ENCODE measurements at regions not wholly inside any gene's neighbourhood (a gene's known extent, or its start where the extent isn't known, plus 50 kb on each side); places are given as distances from the start of the nearest gene placed in this dataset.

DNA sequence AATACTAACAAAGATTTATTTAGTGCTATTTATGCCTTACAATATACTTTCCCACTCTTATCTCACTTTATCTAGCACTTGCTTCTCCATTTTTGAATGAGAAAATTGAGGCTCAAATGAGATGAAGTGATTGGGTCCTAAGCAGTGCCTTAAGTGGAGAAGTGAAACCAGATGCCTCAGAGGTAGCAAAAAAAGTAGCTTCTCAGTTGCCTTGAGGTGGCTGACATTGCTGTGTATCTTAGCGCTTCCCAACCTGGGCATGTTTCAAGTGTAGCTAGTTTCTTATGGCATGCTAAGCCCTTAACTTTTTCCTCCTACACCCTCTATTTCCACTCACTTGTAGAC is 390.4 kb downstream of the OMA1 start:
- Histone ChIP-seq H3K27me3 (ENCODE audit: low read depth, low read length) (peaks cover 11% of the 10 kb centered on the region), H3K9ac (ENCODE audit: low read length) (peak overlapping the region; percentile 27; the same call in 1 of the 2 replicates), H3K27ac (ENCODE audit: low read length) (peak overlapping the region; percentile 51; the same call in 1 of the 2 replicates), H3K4me2 (ENCODE audit: low read length) (peak overlapping the region; percentile 64), H3K4me1 (ENCODE audit: low read length) (peaks cover 49% of the 10 kb centered on the region), H3K9me3 (ENCODE audit: insufficient read depth, low read length) (no peaks in the 10 kb centered on the region), H3K36me3 (replicated peaks; ENCODE audit: low read depth, low read length) (no peaks in the 10 kb centered on the region), H2AFZ (ENCODE audit: low read depth, low read length) (no peak overlapping the region; the same call in 1 of the 2 replicates), H3K79me2 (ENCODE audit: low read length) (no peaks in the 10 kb centered on the region), H4K20me1 (ENCODE audit: insufficient read depth, low read length) (no peaks in the 10 kb centered on the region), H3K4me3 (ENCODE audit: low read length) (peak overlapping the region; percentile 32)
- TF ChIP-seq, protein P1, sequence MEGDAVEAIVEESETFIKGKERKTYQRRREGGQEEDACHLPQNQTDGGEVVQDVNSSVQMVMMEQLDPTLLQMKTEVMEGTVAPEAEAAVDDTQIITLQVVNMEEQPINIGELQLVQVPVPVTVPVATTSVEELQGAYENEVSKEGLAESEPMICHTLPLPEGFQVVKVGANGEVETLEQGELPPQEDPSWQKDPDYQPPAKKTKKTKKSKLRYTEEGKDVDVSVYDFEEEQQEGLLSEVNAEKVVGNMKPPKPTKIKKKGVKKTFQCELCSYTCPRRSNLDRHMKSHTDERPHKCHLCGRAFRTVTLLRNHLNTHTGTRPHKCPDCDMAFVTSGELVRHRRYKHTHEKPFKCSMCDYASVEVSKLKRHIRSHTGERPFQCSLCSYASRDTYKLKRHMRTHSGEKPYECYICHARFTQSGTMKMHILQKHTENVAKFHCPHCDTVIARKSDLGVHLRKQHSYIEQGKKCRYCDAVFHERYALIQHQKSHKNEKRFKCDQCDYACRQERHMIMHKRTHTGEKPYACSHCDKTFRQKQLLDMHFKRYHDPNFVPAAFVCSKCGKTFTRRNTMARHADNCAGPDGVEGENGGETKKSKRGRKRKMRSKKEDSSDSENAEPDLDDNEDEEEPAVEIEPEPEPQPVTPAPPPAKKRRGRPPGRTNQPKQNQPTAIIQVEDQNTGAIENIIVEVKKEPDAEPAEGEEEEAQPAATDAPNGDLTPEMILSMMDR (IDR thresholded peaks at IDR 0.05; ENCODE audit: low read depth, low read length): no peak
- no peak for TF ChIP-seq EZH2phosphoT487 (IDR thresholded peaks at IDR 0.05; ENCODE audit: low read depth)

DNA sequence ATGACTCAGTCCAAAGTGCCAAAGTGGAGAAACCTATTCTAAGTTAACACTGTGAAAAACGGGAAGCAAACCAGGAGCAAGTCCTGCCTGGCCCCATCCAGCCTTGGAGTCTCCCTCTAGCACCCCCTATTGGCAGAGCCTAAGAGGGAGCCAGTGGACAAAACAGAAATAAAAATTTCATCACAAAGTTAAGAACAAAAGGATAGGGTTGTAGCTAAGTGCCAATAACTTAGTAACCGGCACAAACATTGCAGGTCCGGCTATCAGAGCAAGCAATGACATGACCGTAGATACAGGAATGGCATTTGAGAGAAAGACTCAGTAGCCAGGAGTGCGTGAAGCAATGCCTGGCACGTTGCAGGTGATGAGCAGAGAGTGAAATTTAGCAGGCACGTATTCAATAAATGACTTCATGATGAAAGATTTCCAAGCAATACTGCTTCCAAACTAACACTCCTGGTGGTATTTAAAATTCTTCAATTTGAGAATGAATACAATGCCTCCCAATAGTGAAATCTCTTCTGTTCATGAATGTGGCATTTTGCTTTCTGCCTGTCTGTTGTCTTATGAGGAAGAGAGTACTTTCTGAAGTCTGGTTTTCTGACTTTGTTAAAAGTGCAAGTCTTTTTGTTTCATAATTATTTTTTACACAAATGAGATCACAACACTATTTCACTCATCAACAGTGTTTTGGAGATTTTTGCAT is 391.0 kb downstream of the OMA1 start:
- TF ChIP-seq, protein P1 (IDR thresholded peaks at IDR 0.05; ENCODE audit: low read depth, low read length): peak; percentile 46
- TF ChIP-seq EZH2phosphoT487 (IDR thresholded peaks at IDR 0.05; ENCODE audit: low read depth): no peak
- no peaks in the 10 kb centered on the region for H4K20me1 ChIP-seq (ENCODE audit: insufficient read depth, low read length)
- H3K9me3 ChIP-seq (ENCODE audit: insufficient read depth, low read length): no peaks in the 10 kb centered on the region
- no peaks in the 10 kb centered on the region for H3K36me3 ChIP-seq (replicated peaks; ENCODE audit: low read depth, low read length)
- no peak overlapping the region for H2AFZ ChIP-seq (ENCODE audit: low read depth, low read length)
- H3K4me1 ChIP-seq (ENCODE audit: low read length): peaks cover 49% of the 10 kb centered on the region
- H3K4me2 ChIP-seq (ENCODE audit: low read length): peak overlapping the region; percentile 64
- H3K79me2 ChIP-seq (ENCODE audit: low read length): no peaks in the 10 kb centered on the region
- no peak overlapping the region for H3K4me3 ChIP-seq (ENCODE audit: low read length)
- H3K9ac ChIP-seq (ENCODE audit: low read length): no peak overlapping the region
- H3K27me3 ChIP-seq (ENCODE audit: low read depth, low read length): peaks cover 11% of the 10 kb centered on the region
- H3K27ac ChIP-seq (ENCODE audit: low read length): peak overlapping the region; percentile 51; the same call in 1 of the 2 replicates

DNA sequence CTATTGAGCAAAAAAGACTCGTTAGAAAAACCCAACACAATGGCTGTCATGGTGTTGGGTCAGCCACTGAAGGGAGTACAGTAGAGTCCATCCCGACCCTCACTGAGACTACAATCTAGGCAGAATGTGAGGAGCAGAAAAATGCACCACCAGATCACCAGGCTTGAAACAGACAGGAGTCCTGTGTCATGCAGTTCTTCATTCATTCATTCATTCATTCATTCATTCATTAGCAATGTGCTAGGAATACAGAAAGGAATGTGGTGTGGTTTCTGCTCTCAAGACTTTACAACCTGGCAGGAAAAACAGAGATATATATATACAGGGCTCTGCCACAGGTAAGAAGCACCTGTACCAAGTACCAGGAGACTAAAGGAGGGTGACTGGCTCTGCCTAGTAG is 392.3 kb downstream of the OMA1 start:
- Histone ChIP-seq H4K20me1 (ENCODE audit: insufficient read depth, low read length) (no peaks in the 10 kb centered on the region), H3K9me3 (ENCODE audit: insufficient read depth, low read length) (no peaks in the 10 kb centered on the region), H3K4me2 (ENCODE audit: low read length) (no peak overlapping the region), H3K4me1 (ENCODE audit: low read length) (peaks cover 41% of the 10 kb centered on the region), H2AFZ (ENCODE audit: low read depth, low read length) (no peak overlapping the region), H3K27me3 (ENCODE audit: low read depth, low read length) (peaks cover 11% of the 10 kb centered on the region), H3K27ac (ENCODE audit: low read length) (no peak overlapping the region), H3K79me2 (ENCODE audit: low read length) (no peaks in the 10 kb centered on the region), H3K36me3 (replicated peaks; ENCODE audit: low read depth, low read length) (no peaks in the 10 kb centered on the region), H3K4me3 (ENCODE audit: low read length) (no peak overlapping the region), H3K9ac (ENCODE audit: low read length) (no peak overlapping the region)
- TF ChIP-seq, protein P1 (IDR thresholded peaks at IDR 0.05; ENCODE audit: low read depth, low read length): no peak
- no peak for TF ChIP-seq EZH2phosphoT487 (IDR thresholded peaks at IDR 0.05; ENCODE audit: low read depth)

DNA sequence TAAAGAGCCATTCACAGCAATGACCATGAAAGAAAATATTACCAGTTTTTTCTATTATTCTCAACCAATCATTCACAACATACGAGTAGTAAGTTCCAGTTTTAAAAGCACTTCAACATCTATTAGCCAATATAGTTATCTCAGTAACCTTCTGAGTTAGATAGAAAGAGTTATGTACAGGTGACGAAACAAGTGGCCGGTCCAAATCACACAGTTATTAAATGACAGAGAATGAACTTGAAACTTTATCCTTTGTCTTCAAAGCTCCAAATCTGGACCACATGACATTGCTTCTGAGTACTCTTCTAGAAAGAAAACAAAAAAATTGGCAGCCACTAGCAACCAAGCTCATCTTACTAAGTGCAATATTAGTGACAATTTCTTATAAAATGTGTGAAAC is 393.8 kb downstream of the OMA1 start:
- H3K27me3 ChIP-seq (ENCODE audit: low read depth, low read length): peaks cover 11% of the 10 kb centered on the region
- H3K27ac ChIP-seq (ENCODE audit: low read length): no peak overlapping the region
- peaks cover 26% of the 10 kb centered on the region for H3K4me1 ChIP-seq (ENCODE audit: low read length)
- H2AFZ ChIP-seq (ENCODE audit: low read depth, low read length): no peak overlapping the region
- H3K4me2 ChIP-seq (ENCODE audit: low read length): no peak overlapping the region
- no peak overlapping the region for H3K4me3 ChIP-seq (ENCODE audit: low read length)
- no peaks in the 10 kb centered on the region for H3K36me3 ChIP-seq (replicated peaks; ENCODE audit: low read depth, low read length)
- no peaks in the 10 kb centered on the region for H4K20me1 ChIP-seq (ENCODE audit: insufficient read depth, low read length)
- no peaks in the 10 kb centered on the region for H3K9me3 ChIP-seq (ENCODE audit: insufficient read depth, low read length)
- no peak overlapping the region for H3K9ac ChIP-seq (ENCODE audit: low read length)
- TF ChIP-seq, protein P1 (IDR thresholded peaks at IDR 0.05; ENCODE audit: low read depth, low read length): no peak
- TF ChIP-seq EZH2phosphoT487 (IDR thresholded peaks at IDR 0.05; ENCODE audit: low read depth): no peak
- no peaks in the 10 kb centered on the region for H3K79me2 ChIP-seq (ENCODE audit: low read length)
